Hepatocyte (in vitro differentiated cells): ENCODE measurements at regions not wholly inside any gene's neighbourhood (a gene's known extent, or its start where the extent isn't known, plus 50 kb on each side); places are given as distances from the start of the nearest gene placed in this dataset.

ENCODE experiments used
- EZH2phosphoT487 ChIP-seq: fragments of 200-600 bp; sonication (generic); IDR thresholded peaks from one replicate; pipeline ENCODE4 v1.6.1; 2018; ENCODE audit warnings: antibody characterized with exemption, mild to moderate bottlenecking, low read depth, moderate library complexity; ENCODE audit not compliant: unreplicated experiment, severe bottlenecking
- TF ChIP-seq, protein P1 (sequence below): fragments of 200-600 bp; sonication (generic); IDR thresholded peaks from 2 replicates; pipeline ENCODE4 v1.5.1; 2016; ENCODE audit warnings: antibody characterized with exemption, mild to moderate bottlenecking; ENCODE audit not compliant: poor library complexity

DNA sequence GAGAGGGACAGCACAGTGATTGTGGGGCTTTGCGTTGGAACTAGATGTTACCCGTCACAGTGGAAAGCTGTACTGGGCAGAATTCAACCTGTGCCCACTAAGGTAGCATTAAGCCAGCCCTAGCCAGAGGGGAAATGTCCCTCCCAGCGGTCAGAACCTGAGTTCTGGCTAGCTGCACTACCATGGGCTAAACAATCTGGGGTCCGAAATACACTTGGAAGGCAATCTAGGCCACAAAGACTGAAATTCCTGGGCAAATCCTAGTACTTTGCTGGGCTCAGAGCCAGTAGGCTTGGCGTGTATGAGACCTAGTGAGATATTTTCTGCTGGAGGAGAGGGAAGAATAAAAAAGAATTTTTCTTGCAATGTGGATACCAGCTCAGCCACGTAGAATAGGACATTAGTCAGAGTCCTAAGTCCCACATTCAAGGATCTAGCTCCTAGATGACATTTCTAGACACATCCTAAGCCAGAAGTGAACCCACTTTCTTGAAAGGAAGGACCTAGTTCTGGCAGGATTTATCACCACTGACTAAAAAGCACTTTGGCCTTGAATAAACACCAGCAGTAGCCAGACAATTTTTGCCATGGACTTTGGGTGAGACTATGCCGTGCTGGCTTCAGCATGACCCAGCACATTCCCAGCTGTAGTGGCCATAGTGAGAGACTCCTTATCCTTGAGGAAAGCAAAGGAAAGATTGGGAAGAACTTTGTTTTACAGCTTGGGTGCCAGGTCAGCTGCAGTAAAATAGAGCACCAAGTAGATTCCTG lies 618.0 kb downstream of the BRINP1 start:
- no peak for TF ChIP-seq EZH2phosphoT487
- TF ChIP-seq, protein P1, sequence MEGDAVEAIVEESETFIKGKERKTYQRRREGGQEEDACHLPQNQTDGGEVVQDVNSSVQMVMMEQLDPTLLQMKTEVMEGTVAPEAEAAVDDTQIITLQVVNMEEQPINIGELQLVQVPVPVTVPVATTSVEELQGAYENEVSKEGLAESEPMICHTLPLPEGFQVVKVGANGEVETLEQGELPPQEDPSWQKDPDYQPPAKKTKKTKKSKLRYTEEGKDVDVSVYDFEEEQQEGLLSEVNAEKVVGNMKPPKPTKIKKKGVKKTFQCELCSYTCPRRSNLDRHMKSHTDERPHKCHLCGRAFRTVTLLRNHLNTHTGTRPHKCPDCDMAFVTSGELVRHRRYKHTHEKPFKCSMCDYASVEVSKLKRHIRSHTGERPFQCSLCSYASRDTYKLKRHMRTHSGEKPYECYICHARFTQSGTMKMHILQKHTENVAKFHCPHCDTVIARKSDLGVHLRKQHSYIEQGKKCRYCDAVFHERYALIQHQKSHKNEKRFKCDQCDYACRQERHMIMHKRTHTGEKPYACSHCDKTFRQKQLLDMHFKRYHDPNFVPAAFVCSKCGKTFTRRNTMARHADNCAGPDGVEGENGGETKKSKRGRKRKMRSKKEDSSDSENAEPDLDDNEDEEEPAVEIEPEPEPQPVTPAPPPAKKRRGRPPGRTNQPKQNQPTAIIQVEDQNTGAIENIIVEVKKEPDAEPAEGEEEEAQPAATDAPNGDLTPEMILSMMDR: no peak
